ENCODE measurements at regions not wholly inside any gene's neighbourhood (a gene's known extent, or its start where the extent isn't known, plus 50 kb on each side); places are given as distances from the start of the nearest gene placed in this dataset.

- TF ChIP-seq PAX5 (IDR thresholded peaks at IDR 0.05; ENCODE audit: insufficient read depth, low read length, severe bottlenecking) (no peak), TAF1 (IDR thresholded peaks at IDR 0.05; ENCODE audit: low read depth, low read length) (no peak), POLR2A (IDR thresholded peaks at IDR 0.05; ENCODE audit: low read depth, low read length) (no peak), POU2F2 (IDR thresholded peaks at IDR 0.05; ENCODE audit: low read depth, low read length) (no peak), POLR2AphosphoS5 (IDR thresholded peaks at IDR 0.05; ENCODE audit: low read depth, low read length) (no peak), SPI1 (IDR thresholded peaks at IDR 0.05; ENCODE audit: low read depth, low read length) (no peak)
- DNase-seq (ENCODE audit: insufficient read length, low spot score) (no peak), FAIRE-seq (no peak)
Observed at GRCh38 chr13:76647550-76647949, 238.7 kb downstream of the KCTD12 start.

GRCh38 chr13:76646946-76647345 lies 239.3 kb downstream of the KCTD12 start:
- no peak for FAIRE-seq

GRCh38 chr13:76645632-76646031 lies 240.6 kb downstream of the KCTD12 start:
- DNase-seq (ENCODE audit: insufficient read length, low spot score) (no peak), FAIRE-seq (no peak)
- TF ChIP-seq POLR2A (IDR thresholded peaks at IDR 0.05; ENCODE audit: low read depth, low read length) (no peak), POLR2AphosphoS5 (IDR thresholded peaks at IDR 0.05; ENCODE audit: low read depth, low read length) (no peak), SPI1 (IDR thresholded peaks at IDR 0.05; ENCODE audit: low read depth, low read length) (no peak), TAF1 (IDR thresholded peaks at IDR 0.05; ENCODE audit: low read depth, low read length) (no peak), PAX5 (IDR thresholded peaks at IDR 0.05; ENCODE audit: insufficient read depth, low read length, severe bottlenecking) (no peak), POU2F2 (IDR thresholded peaks at IDR 0.05; ENCODE audit: low read depth, low read length) (no peak)

More at GRCh38 chr13:76646946-76647345, 239.3 kb downstream of the KCTD12 start:
- DNase-seq (ENCODE audit: insufficient read length, low spot score) = no peak
- TF ChIP-seq TAF1 (IDR thresholded peaks at IDR 0.05; ENCODE audit: low read depth, low read length) (no peak), POLR2A (IDR thresholded peaks at IDR 0.05; ENCODE audit: low read depth, low read length) (no peak), SPI1 (IDR thresholded peaks at IDR 0.05; ENCODE audit: low read depth, low read length) (no peak), POU2F2 (IDR thresholded peaks at IDR 0.05; ENCODE audit: low read depth, low read length) (no peak), POLR2AphosphoS5 (IDR thresholded peaks at IDR 0.05; ENCODE audit: low read depth, low read length) (no peak), PAX5 (IDR thresholded peaks at IDR 0.05; ENCODE audit: insufficient read depth, low read length, severe bottlenecking) (no peak)

DNA sequence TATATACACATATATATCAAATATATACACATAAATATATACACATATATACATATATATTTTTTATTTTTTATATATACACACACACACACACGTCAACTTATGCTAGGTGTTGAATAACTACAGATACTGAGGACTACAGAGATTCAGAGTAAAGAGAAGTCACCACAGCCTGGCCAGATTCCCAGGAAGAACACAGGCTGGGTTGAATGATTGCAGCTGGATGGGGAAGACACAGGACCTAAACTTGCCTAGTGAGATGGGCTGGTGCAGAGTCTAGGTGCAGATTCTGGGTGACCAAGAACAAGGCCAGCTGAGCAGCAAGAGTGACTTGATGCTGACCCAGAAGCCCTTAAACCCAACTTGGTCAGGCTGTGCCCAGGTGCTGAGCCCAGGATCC lies 241.3 kb downstream of the KCTD12 start:
- DNase-seq (ENCODE audit: insufficient read length, low spot score) = no peak
- no peak for FAIRE-seq
- TF ChIP-seq POLR2A (IDR thresholded peaks at IDR 0.05; ENCODE audit: low read depth, low read length) (no peak), POU2F2 (IDR thresholded peaks at IDR 0.05; ENCODE audit: low read depth, low read length) (no peak), SPI1 (IDR thresholded peaks at IDR 0.05; ENCODE audit: low read depth, low read length) (no peak), TAF1 (IDR thresholded peaks at IDR 0.05; ENCODE audit: low read depth, low read length) (no peak), POLR2AphosphoS5 (IDR thresholded peaks at IDR 0.05; ENCODE audit: low read depth, low read length) (no peak), PAX5 (IDR thresholded peaks at IDR 0.05; ENCODE audit: insufficient read depth, low read length, severe bottlenecking) (no peak)

DNA sequence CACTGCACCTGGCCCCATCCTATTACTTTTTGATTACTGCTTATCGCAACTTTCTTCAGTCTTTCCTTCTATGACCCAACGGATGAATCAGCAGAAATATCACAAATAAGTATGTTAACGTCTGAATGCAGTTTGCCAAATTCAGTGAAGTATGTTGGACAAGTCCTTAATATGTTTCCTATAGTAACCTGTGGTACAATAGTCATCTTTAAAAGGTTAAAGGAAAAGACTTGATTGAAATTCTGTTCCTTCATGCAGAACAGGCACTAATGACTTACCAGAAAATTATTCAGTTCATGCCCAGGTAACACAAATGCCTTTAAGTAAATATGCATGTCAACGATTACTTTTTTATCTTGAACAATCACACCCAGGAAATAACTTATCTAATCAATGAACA lies 242.6 kb downstream of the KCTD12 start:
- no peak for FAIRE-seq
- DNase-seq (ENCODE audit: insufficient read length, low spot score) = no peak
- TF ChIP-seq POU2F2 (IDR thresholded peaks at IDR 0.05; ENCODE audit: low read depth, low read length) (no peak), SPI1 (IDR thresholded peaks at IDR 0.05; ENCODE audit: low read depth, low read length) (no peak), TAF1 (IDR thresholded peaks at IDR 0.05; ENCODE audit: low read depth, low read length) (no peak), POLR2A (IDR thresholded peaks at IDR 0.05; ENCODE audit: low read depth, low read length) (no peak), PAX5 (IDR thresholded peaks at IDR 0.05; ENCODE audit: insufficient read depth, low read length, severe bottlenecking) (no peak), POLR2AphosphoS5 (IDR thresholded peaks at IDR 0.05; ENCODE audit: low read depth, low read length) (no peak)

DNA sequence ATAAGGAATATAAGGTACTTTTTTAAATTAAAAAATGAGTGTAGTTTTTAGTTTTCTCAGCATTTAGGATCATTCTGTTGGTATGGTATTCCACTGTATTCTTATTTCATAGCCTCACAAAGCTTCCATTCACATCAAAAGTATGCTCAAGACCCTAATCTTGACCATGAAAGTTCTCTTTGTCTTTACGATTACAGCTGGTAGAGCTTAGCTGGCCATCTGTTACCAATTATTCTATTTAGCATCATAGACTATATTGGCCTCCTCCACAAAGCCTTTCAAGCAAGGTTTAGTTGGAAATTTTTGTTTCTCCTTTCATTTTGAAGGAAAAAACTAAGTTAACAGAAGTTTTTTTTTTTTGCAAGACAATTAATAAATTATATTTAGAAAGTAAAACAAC lies 245.1 kb downstream of the KCTD12 start:
- FAIRE-seq = no peak
- no peak for TF ChIP-seq POLR2AphosphoS5 (IDR thresholded peaks at IDR 0.05; ENCODE audit: low read depth, low read length)
- no peak for TF ChIP-seq POU2F2 (IDR thresholded peaks at IDR 0.05; ENCODE audit: low read depth, low read length)
- TF ChIP-seq POLR2A (IDR thresholded peaks at IDR 0.05; ENCODE audit: low read depth, low read length) = no peak
- no peak for TF ChIP-seq PAX5 (IDR thresholded peaks at IDR 0.05; ENCODE audit: insufficient read depth, low read length, severe bottlenecking)
- no peak for DNase-seq (ENCODE audit: insufficient read length, low spot score)

DNA sequence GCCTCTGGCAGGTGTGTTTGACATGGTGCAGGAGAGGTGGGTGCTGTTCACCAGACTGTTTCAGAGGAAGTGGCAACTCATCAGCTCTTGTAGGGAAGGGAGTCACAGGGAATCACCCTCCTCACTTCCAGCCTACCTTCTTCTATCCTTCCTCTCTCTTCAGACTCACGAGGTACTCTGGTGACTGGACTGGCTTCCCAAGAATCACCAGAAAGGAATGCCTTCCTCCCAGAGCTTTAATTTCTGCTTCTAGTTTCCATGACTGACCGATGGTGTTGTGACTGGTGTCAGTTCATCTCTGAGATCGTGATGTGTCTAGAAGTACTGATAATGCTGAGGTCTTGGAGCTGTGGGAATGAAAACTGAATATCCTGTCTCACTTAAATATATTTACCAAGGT lies 247.3 kb downstream of the KCTD12 start:
- no peak for FAIRE-seq
- TF ChIP-seq PAX5 (IDR thresholded peaks at IDR 0.05; ENCODE audit: insufficient read depth, low read length, severe bottlenecking) (no peak), TAF1 (IDR thresholded peaks at IDR 0.05; ENCODE audit: low read depth, low read length) (no peak), POLR2A (IDR thresholded peaks at IDR 0.05; ENCODE audit: low read depth, low read length) (no peak), POU2F2 (IDR thresholded peaks at IDR 0.05; ENCODE audit: low read depth, low read length) (no peak), POLR2AphosphoS5 (IDR thresholded peaks at IDR 0.05; ENCODE audit: low read depth, low read length) (no peak), SPI1 (IDR thresholded peaks at IDR 0.05; ENCODE audit: low read depth, low read length) (no peak)
- DNase-seq (ENCODE audit: insufficient read length, low spot score) = no peak

- no peak for FAIRE-seq
Observed at GRCh38 chr13:76638181-76638580, 248.0 kb downstream of the KCTD12 start.

DNA sequence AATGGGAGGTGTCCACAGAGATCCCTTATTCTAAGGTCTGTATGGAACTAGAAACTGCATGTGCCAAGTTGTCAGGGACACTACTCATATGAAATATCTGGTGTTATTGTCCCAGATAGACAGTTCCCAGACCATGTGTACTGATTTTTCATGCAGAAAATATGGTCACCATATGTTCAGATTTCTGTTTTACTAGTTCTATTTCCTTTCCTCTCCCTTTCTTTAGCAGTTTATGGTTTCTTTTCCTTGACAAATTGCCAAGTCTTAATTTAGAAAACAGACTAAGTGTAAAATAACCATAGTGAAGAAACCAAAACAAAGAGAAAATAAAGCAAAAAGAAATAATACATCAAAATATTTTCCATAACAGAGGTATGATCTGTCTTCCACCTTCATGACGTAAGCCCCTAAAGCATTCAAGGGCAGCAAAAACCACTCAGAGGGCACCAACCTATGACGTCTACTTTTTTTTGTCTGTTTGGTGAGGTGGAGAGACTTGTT lies 248.5 kb downstream of the KCTD12 start:
- TF ChIP-seq POLR2A (IDR thresholded peaks at IDR 0.05; ENCODE audit: low read depth, low read length) (no peak), POU2F2 (IDR thresholded peaks at IDR 0.05; ENCODE audit: low read depth, low read length) (no peak), POLR2AphosphoS5 (IDR thresholded peaks at IDR 0.05; ENCODE audit: low read depth, low read length) (no peak), PAX5 (IDR thresholded peaks at IDR 0.05; ENCODE audit: insufficient read depth, low read length, severe bottlenecking) (no peak), TAF1 (IDR thresholded peaks at IDR 0.05; ENCODE audit: low read depth, low read length) (no peak), SPI1 (IDR thresholded peaks at IDR 0.05; ENCODE audit: low read depth, low read length) (no peak)
- FAIRE-seq = no peak
- DNase-seq (ENCODE audit: insufficient read length, low spot score) = no peak

More at GRCh38 chr13:76638181-76638580, 248.0 kb downstream of the KCTD12 start:
- TF ChIP-seq POLR2AphosphoS5 (IDR thresholded peaks at IDR 0.05; ENCODE audit: low read depth, low read length) (no peak), PAX5 (IDR thresholded peaks at IDR 0.05; ENCODE audit: insufficient read depth, low read length, severe bottlenecking) (no peak)
- DNase-seq (ENCODE audit: insufficient read length, low spot score) = no peak

GRCh38 chr13:76636829-76637228 lies 249.4 kb downstream of the KCTD12 start:
- DNase-seq (ENCODE audit: insufficient read length, low spot score) (no peak), FAIRE-seq (no peak)
- TF ChIP-seq SPI1 (IDR thresholded peaks at IDR 0.05; ENCODE audit: low read depth, low read length) = no peak
- no peak for TF ChIP-seq POU2F2 (IDR thresholded peaks at IDR 0.05; ENCODE audit: low read depth, low read length)
- TF ChIP-seq PAX5 (IDR thresholded peaks at IDR 0.05; ENCODE audit: insufficient read depth, low read length, severe bottlenecking) = no peak
- TF ChIP-seq POLR2AphosphoS5 (IDR thresholded peaks at IDR 0.05; ENCODE audit: low read depth, low read length) = no peak
- no peak for TF ChIP-seq TAF1 (IDR thresholded peaks at IDR 0.05; ENCODE audit: low read depth, low read length)
- no peak for TF ChIP-seq POLR2A (IDR thresholded peaks at IDR 0.05; ENCODE audit: low read depth, low read length)
